HG02884 (cell line): ENCODE measurements at regions not wholly inside any gene's neighbourhood (a gene's known extent, or its start where the extent isn't known, plus 50 kb on each side); places are given as distances from the start of the nearest gene placed in this dataset.

ENCODE experiments used
- ATAC-seq: cut with Tn5 transposase; IDR thresholded peaks from one replicate; pipeline ENCODE4 v1.9.1; 2021; ENCODE audit warnings: mild to moderate bottlenecking, moderate library complexity; ENCODE audit not compliant: unreplicated experiment

DNA sequence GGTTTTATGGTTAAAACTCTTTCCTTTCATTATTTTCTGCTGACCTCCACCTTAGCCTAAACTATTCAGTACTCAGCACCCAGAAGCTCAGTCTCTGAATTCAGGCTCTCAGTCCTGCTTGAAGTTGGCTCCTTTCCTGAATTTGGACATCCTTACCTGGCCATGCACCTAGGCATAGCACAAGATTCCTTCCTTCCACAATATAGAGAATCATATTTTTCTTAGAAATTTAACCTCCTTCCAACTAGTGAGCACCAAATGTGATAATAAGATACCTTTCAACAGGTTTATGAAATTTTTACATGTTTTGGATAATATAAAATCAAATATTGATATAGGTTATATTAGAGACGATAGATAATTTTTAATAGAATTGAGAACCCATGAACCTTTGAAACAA, 905.6 kb upstream of the GHITM start:
- ATAC-seq = no peak

DNA sequence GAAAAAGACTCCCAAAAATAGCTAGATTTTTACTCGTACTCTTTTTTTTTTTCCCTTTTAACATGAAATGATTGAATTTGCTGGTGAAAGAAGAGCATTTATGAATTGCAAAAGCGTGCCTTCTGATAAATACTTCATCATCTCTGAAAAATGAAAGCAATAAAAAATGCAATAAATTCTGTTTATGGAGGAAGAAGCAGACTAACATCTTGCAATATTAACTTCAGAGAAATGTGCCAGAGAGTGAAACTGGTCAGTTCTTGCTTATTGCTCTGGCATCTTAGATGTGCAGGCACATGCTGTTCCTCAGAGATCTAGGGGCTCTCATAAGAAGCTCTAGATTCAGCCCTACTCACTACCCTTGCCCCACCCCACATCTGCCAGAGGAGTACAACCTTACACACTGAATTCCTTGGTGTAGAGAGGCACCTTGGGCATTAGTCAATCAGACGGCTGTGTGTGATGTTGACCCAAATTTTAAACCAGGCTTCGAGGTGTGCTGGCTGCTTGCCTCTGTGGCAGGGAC, 891.1 kb upstream of the GHITM start:
- ATAC-seq = no peak

DNA sequence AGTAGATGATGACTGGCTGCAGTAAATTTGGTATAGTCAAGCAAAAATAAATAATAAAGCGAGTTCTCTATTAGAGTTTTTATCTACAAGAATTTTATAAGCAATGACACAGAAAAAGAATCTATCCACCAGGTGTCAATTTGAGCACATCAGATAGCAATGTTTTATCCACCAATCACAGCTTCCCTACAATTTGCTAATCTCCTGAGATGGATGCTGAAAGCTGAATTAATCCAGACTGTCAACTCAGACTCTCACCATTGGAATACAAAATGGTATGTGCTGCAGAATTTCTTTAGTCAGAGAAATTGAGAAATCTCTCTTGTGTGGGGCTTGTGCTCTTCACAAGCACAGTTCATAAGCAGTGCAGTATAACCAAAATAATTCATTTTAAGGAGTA, 888.9 kb upstream of the GHITM start:
- ATAC-seq = no peak

DNA sequence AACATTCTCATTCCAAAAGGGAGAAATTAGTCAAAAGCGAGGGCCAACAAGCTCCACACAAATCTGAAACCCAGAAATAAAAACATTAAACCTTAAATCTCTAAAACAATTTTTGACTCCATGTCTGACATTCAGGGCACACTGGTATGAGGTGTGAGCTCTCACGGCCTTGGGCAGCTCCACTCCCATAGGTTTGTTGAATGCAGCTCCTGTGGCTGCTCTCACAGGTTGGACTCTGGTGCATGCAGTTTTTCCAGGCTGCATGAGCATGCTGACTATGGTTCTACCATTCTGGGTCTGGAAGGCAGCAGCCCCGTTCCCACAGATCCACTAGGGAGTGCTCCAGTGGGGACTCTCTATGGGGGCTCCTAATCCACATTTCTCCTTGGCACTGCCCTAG, 887.1 kb upstream of the GHITM start:
- no peak for ATAC-seq

DNA sequence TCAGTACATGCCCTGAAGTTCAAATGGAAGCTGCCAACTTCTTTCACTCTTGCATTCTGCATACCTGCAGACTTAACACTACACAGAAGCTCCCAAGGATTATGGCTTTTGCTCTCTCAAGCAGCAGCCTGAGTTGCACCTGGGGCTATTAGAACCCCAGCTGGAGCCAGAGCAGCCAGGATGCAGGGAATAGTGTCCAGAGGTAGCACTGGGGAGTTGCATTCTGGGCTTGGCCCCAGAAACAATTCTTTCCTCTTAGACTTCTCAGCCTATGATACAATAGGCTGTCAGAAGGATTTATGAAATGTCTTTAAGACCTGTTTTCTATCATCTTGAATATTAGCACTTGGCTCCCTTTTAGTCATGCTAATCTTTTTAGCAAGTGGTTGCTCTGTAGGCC, 886.7 kb upstream of the GHITM start:
- ATAC-seq = no peak

DNA sequence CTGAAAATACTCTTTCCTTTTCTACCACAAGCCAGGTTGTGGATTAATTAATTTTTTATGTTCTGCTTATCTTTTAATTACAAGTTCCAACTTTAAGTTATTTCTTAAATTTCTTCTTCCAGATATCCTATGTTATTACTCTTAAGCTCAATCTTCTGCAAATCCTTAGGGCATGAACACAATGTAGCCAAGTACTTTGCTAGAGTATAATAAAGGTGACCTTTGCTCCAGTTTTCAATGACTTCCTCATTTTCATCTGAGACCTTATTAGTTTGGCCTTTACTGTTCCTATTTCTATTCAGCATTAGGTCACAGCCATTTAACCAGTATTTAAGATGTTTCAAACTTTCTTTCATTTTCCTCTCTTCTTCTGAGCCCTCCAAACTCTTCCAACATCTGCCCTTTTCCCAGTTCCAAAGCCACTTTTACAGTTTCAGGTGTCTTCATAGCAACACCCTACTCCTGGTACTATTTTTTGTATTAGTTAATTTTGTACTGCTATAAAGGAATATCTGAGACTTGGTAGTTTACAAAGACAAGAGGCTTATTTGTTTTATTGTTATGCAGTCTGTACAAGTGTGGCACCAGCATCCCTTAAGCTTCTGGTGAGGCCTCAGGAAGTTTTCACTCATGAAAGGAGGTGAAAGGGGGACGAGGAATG, 886.2 kb upstream of the GHITM start:
- no peak for ATAC-seq

DNA sequence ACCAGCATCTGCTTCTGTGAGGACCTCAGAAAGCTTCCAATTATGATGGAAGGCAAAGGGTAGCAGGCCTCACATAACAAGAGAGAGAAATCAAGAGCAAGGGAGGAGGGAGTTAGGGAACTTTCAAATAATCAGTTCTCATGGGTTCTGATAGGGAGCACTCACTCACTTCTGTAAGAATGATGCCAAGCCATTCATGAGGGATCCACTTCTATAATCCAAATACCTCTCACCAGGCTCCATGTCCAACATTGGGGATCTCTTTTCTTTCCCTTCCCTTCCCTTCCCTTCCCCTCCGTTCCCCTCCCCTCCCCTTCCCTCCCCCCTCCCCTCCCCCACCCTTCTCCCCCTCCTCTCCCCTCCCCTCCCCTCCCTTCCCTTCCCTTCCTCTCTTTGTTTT, 884.6 kb upstream of the GHITM start:
- ATAC-seq = no peak

DNA sequence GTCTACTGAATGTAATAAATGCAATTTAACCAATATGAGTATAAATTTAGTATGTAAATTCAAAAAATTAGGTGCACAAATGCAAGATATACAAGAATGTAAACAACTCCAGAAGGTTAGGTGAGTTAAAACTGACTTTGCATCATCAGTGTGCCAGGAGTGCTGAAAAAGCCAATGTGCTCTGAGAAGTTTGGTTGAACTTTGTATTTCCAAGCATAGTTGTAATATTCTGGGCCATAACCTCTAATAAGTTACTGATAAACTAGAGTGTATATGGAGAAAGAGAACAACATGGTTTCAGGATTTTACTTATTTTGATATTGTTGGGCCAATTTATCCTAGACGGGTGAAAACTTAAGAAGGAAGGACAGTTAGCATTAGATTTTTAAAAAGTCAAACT, 876.9 kb upstream of the GHITM start:
- ATAC-seq = no peak

DNA sequence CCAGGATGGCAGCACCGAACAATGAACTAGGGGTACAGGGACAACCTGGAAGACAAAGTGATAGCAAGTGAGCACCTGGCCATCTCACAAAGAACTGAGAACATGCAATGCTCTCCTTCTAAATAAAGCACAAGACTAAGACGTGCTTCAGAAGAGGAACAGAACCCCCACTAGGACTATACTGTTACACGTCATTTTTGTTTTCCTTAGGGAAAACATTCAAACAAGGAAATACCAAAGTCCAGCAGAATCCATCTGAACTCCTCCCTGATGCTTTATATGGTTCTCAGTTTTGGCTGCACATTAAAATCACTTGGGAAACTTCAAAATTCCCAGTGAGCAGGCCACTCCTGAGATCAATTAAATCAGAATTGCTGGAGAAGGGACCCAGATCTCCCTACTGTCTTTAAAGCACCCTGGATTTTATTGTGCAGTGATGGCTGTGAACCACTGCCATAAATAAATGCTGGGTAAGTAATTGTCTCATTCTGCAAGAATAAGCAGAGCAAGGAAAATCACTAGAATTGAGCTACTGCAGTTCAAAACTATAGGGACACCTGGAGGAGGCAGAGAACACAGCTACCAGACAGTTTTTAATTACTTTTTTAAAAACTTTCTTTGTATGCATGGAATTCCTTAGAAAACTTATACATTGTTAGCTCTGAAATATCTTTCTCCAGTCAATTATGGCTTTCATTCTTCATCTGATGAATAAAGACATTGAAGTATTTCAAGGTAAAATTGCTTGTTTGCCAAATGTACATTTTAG, 866.5 kb upstream of the GHITM start:
- no peak for ATAC-seq

DNA sequence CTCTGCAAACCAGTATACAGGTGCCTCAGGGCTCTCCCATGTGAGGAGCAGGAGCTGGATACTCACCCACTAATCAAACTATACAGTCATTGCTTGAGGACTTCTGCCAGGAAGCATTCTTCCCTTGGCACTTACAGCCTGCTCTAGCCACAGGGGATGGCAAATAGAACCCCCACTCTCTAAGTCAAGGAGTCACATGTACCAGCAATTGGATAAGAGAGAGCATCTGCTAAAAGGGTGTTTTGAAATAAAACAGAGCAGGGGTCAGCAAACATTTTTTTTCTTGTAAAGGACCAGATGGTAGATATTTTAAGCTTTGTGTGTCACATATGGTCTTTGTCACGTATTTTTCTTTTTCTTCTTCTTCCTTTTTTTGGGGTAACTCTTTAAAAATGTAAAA, 865.2 kb upstream of the GHITM start:
- no peak for ATAC-seq

DNA sequence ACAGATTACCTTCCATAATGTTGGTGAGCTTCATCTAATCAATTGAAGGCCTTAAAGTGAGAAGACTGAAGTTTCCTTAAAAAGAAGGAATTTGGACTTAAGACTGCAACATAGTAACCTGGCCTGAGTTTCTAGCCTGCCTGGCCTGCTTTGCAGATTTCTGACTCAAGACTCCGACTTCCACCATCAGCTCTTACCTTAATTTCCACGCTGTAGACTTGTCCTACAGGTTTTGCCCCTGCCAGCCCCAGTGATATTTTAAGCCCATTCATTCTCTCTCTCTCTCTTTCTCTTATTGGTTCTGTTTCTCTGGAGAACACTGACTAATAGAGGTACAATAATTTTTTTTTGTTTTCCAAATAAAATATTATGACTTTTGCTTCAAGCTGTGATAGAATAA, 862.3 kb upstream of the GHITM start:
- no peak for ATAC-seq

DNA sequence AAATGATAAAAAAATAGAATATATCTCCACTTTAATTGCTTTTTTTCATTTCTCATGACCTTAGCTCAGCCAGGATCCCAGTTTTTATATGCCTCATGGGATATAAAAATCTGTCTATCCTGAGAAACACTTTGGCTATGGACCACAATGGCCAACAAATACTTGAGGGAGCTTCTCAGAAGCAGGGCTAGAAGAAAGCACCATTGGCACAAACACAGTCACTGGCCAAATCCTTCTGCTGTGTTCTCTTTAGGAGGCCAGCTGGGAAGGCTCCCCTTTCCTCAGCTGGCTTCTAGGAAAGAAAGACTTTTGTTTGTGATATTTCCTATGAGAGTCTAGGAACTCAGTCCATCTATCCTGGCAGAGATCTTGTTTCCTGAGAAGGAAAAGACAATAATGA, 856.2 kb upstream of the GHITM start:
- ATAC-seq = no peak

DNA sequence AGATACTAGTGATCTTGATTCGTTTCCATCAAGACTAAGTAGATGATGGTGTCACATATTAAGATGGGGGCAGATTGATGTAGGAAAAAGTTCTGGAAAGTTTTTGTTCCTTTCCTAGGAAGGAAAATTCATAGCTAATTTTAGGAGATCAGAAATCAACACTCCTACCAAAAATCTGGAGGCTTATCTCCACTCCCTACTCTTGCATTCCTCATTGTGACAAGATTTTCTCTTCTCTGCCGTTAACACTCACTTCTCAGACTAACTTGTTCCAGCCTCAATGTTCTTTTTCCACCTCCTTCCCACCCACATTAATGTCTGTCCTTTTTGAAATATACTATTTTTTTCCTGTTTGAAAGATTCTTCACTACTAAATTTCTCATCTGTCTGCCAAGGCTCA, 851.9 kb upstream of the GHITM start:
- ATAC-seq = no peak

DNA sequence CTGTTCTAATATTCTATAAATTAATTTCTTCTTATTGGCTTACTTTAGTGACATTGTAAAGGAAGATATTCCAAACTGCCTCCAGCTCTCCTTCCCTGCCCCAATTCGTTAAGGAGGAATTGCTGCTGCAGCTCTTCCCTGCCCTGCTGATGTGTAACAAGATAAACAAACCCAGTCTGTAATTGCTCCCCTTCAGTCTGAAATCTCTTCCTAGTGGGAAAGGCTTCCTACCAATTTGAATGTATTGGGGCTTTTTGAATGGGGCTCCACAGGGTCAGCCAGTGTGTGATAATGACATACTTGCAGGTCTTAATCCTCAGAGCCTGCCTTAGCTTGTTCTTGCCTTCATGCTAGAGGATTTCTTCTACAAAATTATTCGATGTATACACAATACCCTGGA, 849.9 kb upstream of the GHITM start:
- no peak for ATAC-seq

DNA sequence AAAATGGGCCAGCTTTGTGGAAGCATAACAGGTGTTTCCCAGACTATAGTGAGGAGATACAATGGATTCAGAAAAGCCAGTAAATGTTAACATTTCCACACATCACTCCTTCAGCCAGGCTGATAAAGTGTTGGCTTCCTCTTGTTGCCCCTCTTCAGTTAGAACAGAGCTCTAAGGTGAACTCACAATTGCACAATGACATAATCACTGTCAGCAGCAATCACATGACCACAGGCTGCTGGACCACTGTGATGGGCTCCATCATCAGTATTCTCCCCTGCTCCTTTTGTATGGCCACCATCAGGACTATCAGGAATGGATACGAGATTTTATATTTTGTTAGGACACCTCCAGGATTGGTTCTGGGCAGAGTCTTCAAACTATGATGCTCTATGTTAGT, 849.4 kb upstream of the GHITM start:
- ATAC-seq = no peak

DNA sequence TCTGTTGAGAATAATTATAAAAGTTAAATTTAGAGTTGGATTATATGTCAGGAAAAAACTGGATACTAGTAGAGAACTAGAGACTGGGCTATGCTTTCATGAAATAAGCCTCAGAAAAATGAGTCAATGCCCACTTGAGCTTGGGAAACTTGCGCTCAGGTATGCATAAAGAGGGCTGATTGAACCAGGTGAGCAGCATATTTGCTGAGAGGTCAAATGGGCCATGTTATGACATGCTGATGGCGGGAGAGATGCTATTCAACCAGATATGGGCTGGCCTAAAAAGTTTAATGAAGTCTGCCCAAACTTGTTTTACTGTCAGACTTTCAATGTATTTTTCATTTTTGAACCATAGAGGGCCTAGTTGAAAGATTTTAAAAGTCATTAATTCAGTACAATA, 837.6 kb upstream of the GHITM start:
- no peak for ATAC-seq

DNA sequence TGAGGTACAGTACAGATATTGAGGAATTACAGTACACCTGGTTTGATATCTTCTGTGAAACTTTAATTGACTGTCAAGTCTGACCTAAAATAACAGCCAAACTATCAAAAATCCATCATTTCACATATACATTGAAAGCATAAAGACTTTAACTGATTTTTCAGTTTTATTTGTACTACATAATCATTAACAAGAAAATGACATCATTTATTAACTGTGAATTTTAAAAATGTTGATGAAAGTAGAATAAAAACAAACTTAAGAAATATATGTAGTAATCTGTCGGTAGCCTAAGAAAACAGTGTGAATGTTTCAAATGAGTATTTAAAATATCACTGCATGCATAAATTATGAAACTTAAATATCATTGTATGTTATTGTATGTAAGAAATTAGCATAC, 836.7 kb upstream of the GHITM start:
- no peak for ATAC-seq

DNA sequence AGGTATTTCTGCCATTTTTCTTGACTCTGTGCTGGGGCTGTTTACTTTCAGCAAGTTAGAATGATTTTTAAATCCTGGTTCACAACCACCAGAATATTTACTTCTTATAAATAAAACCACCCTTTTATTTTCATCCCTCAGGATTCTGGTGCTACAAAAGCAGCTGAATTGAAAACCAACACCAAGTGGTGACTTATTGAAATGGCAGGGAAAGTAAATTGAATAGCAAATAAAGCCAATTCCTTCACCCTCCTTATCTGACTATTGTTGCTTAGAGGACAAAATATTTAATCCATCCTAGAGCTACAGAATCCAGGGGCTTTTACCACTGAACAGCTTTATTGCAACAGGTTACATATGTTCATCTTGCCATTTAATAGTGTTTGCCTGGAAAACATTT, 828.6 kb upstream of the GHITM start:
- ATAC-seq = no peak

DNA sequence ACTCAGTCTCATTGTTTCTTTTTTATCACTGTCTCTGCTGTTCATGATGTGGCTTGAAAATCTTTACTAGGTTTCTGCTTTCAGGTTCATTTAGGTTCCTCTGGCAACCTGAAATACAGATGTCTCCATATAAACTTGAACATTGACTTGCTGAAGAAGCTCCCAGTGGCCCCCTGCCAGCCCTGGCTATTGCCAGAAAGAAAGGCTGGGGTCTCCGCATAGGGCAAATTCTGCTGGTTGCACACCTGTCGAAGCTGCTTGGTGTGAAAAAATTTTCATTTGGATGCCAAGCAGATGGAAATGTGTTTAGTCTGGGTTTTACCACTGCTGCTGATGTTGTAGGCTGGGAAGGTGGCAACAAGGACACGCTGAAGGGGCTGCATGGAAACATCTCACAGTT, 826.7 kb upstream of the GHITM start:
- ATAC-seq = no peak

DNA sequence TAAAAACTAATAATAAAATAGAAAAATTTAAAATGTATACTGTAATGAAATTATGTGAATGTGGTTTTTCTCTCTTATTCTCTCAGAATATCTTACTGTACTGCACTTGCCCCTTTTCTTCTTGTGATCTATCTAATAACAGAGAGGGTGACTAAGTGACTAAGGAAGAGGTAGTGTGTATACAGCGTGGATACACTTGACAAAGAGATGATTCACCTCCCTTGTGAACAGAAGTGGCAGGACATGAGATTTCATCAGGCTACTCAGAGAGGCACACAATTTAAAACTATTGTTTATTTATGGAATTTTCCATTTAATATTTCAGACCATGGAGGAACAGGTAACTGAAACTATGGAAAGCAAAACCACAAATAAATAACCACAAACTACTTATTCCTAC, 806.6 kb upstream of the GHITM start:
- no peak for ATAC-seq

DNA sequence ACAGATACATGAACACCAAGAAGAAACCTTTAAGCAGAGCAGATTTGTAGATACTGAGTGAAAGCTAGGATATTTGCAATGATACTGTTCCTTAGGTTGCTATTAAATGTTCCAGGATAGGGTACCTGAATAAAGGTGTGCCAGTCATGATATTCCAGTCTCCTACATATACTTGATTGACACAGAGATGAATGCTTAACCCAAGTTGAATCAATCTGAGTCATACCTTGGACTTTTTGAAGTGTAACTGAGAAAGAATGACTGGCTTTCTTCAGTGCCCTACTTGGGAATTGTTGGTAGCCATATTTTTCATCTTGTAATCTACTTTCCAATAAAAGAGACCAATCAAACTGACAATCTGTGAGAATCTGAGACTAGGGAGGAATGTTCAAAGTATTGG, 805.7 kb upstream of the GHITM start:
- no peak for ATAC-seq

DNA sequence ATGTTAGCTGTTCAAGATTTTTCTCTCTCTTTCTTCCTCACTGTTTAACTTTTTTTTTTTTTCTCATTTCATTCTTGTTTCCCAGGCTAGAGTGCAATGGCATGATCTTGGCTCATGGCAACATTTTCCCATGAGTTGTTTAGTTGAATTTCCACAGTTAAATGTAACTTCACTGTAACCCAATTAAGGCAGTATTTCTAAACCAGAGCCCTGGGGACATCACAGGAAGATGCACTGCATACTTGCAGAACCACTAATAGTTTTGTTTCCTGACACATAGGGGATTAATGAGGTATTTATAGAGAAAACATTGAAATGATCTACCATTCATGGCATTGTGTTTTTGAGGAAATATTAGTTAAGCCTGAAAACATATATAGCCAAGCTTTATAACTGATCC, 795.6 kb upstream of the GHITM start:
- no peak for ATAC-seq
